Activated naive CD8-positive, alpha-beta T cell treated with anti-CD3 and anti-CD28 coated beads, Interleukin-2, amount 10 ng/mL, durations not matched to agents 7 days and 5 days (primary cell): ENCODE measurements at regions not wholly inside any gene's neighbourhood (a gene's known extent, or its start where the extent isn't known, plus 50 kb on each side); places are given as distances from the start of the nearest gene placed in this dataset.
"Not testable (repeated sequence)": the region's sequence is repeated elsewhere in the genome, so short reads cannot be mapped to it uniquely, and the experiment has no call there.

Experiments
- ATAC-seq: fragments of 150-1000 bp; cut with Tn5 transposase; one replicate; pipeline ENCODE4 v1.10.0; 2021; ENCODE audit warnings: low read depth, moderate library complexity
- POLR2A ChIA-PET: fragments of 350-600 bp; sonication (Branson Sonifier 250); formaldehyde crosslinking; loops from one replicate; lab custom pipeline; 2021; ENCODE audit warnings: antibody characterized with exemption; lab: Charles Lee
- DNase-seq: peaks from one replicate; pipeline ENCODE4 v3.0.0; 2021
- H3K27ac Mint-ChIP-seq: one replicate; pipeline ENCODE4 v1.8.0; 2022; ENCODE audit warnings: mild to moderate bottlenecking, mixed read lengths
- H3K27me3 Mint-ChIP-seq: one replicate; pipeline ENCODE4 v1.8.0; 2022; ENCODE audit warnings: mild to moderate bottlenecking, moderate library complexity, mixed read lengths
- H3K36me3 Mint-ChIP-seq: one replicate; pipeline ENCODE4 v1.8.0; 2021; ENCODE audit warnings: mild to moderate bottlenecking, mixed read lengths
- H3K4me1 Mint-ChIP-seq: one replicate; pipeline ENCODE4 v1.8.0; 2021; ENCODE audit warnings: mixed read lengths
- H3K4me3 Mint-ChIP-seq: one replicate; pipeline ENCODE4 v1.8.0; 2022; ENCODE audit warnings: mild to moderate bottlenecking, moderate library complexity, mixed read lengths
- H3K9me3 Mint-ChIP-seq: one replicate; pipeline ENCODE4 v1.8.0; 2021; ENCODE audit warnings: mixed read lengths

DNA sequence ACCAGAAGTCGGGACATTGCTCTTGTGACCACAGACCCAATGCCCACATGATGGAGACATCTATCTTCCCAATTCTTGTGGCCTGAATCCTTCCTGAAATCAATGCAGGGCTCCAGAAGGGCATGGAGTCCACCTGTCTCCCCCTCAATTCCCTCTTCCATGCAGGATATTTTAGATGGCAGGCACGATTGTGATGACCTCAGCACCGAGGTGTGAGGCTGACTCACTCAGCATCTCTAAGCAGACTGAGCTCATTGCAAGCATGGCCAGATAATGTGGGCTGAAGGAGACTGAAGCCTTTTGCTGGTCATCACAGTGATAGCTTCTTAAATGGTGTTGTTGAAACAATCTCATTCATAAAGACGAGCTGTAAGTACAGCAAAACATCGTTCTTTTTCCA lies 374.9 kb upstream of the PODXL start:
- POLR2A ChIA-PET: no interaction called here
- Mint-ChIP-seq H3K4me3 (no peak overlapping the region), H3K4me1 (no peaks in the 10 kb centered on the region), H3K9me3 (no peaks in the 10 kb centered on the region), H3K36me3 (no peaks in the 10 kb centered on the region), H3K27me3 (peaks cover 1% of the 10 kb centered on the region), H3K27ac (no peak overlapping the region)
- DNase-seq (no peak), ATAC-seq (no peak)

DNA sequence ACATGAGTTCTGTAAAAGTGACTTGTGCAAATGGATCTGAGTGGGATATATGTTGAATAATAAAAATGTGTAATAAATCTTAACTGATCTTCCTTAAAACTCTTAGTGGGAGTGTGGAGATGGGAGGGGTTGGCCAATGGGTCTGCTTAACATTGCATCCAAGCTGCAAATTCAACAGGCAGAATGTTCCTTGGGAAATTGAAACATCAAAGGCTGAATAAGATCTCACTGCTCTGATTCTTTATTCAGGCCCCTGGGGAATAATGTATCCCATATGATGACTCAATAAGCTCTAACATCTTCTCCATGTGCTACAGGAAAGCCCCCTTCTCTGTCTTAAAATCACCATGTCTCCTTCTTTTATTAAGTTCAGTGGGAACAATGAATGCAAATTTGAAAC lies 373.2 kb upstream of the PODXL start:
- no peak for ATAC-seq
- H3K27ac Mint-ChIP-seq: no peak overlapping the region
- POLR2A ChIA-PET: no interaction called here

DNA sequence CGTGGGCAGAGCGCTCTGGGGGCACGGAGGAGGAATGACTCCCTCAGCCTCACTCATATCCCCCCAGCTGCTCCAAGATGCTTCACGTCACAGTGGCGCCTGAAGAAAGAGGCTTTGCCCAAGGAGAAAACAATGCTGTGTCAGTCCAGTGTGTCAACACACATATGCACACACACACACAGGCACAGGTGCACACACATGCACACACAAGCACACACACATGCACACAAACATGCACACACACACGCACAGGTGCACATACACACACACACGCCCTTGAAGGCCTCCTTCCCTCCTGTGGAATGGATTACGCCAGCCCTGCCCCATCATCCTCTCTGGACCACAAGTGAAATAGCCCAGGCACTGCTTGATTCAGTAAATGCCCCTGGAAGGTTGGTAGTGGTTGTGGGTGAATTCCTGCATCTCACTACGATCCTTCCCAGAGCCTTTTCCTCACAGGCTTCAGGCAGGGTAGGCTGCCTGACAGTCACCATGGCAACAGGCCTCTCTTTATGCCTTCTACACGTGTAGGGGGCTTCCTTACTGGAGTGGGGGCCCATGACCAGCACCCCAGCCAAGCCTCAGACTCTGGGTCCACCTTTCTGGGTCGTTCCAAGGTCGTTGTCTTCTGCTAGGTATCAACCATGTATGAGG lies 371.5 kb upstream of the PODXL start:
- no peak for DNase-seq
- H3K36me3 Mint-ChIP-seq: no peaks in the 10 kb centered on the region
- H3K27ac Mint-ChIP-seq: no peak overlapping the region
- no peaks in the 10 kb centered on the region for H3K9me3 Mint-ChIP-seq
- H3K4me3 Mint-ChIP-seq: no peak overlapping the region
- H3K27me3 Mint-ChIP-seq: peaks cover 1% of the 10 kb centered on the region
- POLR2A ChIA-PET: no interaction called here
- ATAC-seq: no peak
- H3K4me1 Mint-ChIP-seq: no peaks in the 10 kb centered on the region

More for the DNA sequence above, 373.2 kb upstream of the PODXL start:
- Mint-ChIP-seq H3K36me3 (no peaks in the 10 kb centered on the region), H3K27me3 (peaks cover 1% of the 10 kb centered on the region), H3K4me1 (no peaks in the 10 kb centered on the region), H3K4me3 (no peak overlapping the region), H3K9me3 (no peaks in the 10 kb centered on the region)
- DNase-seq: no peak

DNA sequence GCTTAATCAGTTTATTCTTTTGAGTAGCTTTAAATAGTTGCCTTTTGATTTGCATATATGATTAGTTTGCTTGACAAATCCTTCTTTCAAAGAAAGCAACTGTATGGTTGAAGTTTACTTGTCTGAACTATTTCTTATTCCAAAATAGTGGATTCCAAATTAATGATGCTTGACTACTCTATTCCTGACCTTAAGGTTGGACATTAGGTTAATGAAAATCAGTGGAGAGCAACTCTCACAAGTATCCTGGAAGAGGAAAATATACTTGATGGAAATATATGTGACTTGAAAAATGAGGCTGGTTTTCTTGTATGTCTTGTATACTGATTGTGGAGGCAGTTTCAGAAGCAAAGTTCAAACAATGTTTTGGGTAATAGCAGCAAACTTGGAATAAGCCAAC lies 369.2 kb upstream of the PODXL start:
- Mint-ChIP-seq H3K27me3 (peaks cover 6% of the 10 kb centered on the region), H3K27ac (no peak overlapping the region), H3K4me3 (no peak overlapping the region), H3K9me3 (no peaks in the 10 kb centered on the region), H3K4me1 (no peaks in the 10 kb centered on the region), H3K36me3 (no peaks in the 10 kb centered on the region)
- POLR2A ChIA-PET: no interaction called here
- no peak for DNase-seq
- no peak for ATAC-seq

DNA sequence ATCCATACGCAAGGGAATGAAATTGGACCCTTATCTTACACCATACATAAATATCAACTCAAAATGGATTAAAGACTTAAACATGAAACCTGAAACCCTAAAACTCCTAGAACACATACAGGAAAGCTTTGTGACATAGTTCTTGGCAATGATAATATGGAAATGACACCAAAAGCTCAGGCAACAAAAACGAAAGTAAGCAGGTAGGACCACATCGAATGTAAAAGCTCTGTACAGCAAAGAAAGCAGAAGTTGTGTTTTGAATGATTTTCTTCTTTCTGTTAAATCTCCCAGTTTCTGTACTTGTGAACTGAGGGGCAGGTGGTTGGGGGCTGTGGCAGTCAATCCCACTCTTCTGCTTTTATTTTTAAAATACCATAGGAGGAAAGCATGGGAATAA lies 368.4 kb upstream of the PODXL start:
- Mint-ChIP-seq H3K27ac (no peak overlapping the region), H3K27me3 (peaks cover 8% of the 10 kb centered on the region), H3K9me3 (no peaks in the 10 kb centered on the region), H3K4me3 (no peak overlapping the region), H3K4me1 (no peaks in the 10 kb centered on the region), H3K36me3 (no peaks in the 10 kb centered on the region)
- POLR2A ChIA-PET: no interaction called here
- ATAC-seq: no peak
- DNase-seq: no peak

DNA sequence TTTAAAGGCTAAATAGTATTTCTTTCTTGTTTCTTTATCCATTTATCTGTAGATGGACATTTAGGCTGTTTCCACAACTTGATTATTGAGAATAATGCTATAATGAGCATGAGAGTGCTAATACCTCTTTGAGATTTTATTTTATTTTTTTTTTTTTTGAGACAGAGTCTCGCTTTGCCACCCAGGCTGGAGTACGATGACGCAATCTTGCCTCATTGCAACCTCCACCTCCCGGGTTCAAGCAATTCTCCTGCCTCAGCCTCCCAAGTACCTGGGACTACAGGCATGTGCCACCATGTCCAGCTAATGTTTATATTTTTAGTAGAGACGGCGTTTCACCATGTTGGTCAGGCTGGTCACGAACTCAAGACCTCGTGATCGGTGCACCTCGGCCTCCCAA lies 366.5 kb upstream of the PODXL start:
- not testable (repeated sequence) for H3K27me3 Mint-ChIP-seq, ATAC-seq

DNA sequence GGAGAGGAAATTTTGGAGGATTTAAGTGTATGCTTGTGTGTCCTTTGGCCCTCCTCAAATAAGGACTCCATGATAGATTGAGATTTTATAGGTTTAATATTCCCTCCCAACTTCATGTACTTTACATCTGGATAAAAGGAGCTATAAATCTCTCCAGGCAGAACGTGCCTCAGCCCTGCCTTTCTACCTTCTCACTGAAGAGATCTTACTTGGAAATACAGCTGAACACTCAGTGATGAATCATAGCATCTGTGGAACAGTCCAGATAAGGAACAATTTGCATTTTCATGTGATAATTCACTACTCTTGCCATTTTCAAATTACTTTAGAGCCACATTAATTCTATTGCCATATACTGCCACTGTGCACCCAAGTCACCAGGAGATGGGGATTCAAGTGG lies 364.6 kb upstream of the PODXL start:
- Mint-ChIP-seq H3K4me1 (no peaks in the 10 kb centered on the region), H3K27ac (no peak overlapping the region), H3K27me3 (peaks cover 7% of the 10 kb centered on the region), H3K9me3 (no peaks in the 10 kb centered on the region), H3K36me3 (no peaks in the 10 kb centered on the region), H3K4me3 (no peak overlapping the region)
- no peak for DNase-seq
- ATAC-seq: no peak
- POLR2A ChIA-PET: no interaction called here

More for the DNA sequence above, 366.5 kb upstream of the PODXL start:
- H3K36me3 Mint-ChIP-seq, POLR2A ChIA-PET, H3K9me3 Mint-ChIP-seq, H3K27ac Mint-ChIP-seq, H3K4me3 Mint-ChIP-seq, H3K4me1 Mint-ChIP-seq, DNase-seq: not testable (repeated sequence)

DNA sequence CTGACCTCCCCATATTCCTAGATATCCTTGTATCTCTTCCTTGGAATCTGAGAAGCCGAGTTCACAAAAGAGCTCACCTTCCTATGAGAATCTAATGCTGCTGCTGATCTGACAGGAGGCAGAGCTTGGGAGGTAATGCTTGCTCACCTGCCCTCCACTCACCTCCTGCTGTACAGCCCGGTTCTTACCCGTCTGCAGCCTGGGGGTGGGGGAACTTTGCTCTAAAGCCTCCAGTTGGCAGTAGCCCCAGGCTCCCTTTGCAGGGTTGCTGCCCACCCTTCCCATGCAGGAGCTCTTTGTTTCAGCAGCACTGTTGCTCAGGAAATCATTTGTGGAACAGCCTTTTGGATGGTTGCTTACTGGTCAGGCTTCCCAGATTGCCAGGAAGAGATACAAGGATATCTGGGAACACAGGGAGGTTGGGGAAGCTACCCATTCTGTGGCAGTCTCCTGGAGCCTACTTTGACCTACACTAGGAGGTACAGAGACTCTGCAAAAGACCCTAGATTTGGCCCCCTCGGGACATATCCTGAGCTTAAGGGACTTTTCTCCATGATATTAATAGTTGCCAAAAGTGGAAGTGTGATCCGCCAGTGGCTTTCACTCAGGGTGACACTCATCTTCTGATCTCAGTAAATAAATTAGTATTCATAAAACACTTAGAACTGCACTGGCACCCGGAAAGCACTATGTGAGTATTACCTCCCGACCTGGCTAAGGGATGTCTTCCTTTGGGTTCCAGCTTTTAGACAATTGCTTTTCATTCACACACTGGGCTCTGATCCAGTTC lies 363.7 kb upstream of the PODXL start:
- ATAC-seq (no peak), DNase-seq (no peak)
- H3K4me1 Mint-ChIP-seq: no peaks in the 10 kb centered on the region
- POLR2A ChIA-PET: no interaction called here
- no peaks in the 10 kb centered on the region for H3K9me3 Mint-ChIP-seq
- H3K36me3 Mint-ChIP-seq: no peaks in the 10 kb centered on the region
- H3K27me3 Mint-ChIP-seq: peaks cover 7% of the 10 kb centered on the region
- no peak overlapping the region for H3K27ac Mint-ChIP-seq
- no peak overlapping the region for H3K4me3 Mint-ChIP-seq

DNA sequence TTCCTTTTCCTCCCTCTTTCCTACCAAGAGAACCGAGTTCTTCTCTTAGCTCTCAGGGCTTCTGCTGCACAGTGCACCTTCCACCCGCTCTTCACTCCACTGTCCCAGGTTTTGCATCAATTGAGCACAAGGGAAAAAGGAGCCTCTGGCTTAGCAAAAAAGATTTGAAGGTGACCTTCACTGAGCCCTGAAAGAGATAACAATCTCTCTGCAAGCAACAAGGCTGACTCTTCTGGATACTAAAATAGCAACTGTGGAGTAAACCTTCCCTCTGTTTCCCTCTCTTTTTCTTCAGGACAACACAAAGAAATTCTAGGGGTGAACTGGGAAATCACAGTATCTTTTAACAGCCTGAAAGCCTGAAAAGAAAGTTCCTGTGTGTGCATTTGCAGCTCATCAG lies 354.7 kb upstream of the PODXL start:
- H3K27ac Mint-ChIP-seq: no peak overlapping the region
- no peak for ATAC-seq
- no peaks in the 10 kb centered on the region for H3K36me3 Mint-ChIP-seq
- DNase-seq: no peak
- peaks cover 6% of the 10 kb centered on the region for H3K9me3 Mint-ChIP-seq
- no peaks in the 10 kb centered on the region for H3K4me1 Mint-ChIP-seq
- no peak overlapping the region for H3K4me3 Mint-ChIP-seq
- POLR2A ChIA-PET: interaction anchor here (0.5 kb wide), 1 partner anchor 662 kb away, joined by 6 read pairs; no protein-coding TSS in a partner anchor
- H3K27me3 Mint-ChIP-seq: peaks cover 34% of the 10 kb centered on the region

DNA sequence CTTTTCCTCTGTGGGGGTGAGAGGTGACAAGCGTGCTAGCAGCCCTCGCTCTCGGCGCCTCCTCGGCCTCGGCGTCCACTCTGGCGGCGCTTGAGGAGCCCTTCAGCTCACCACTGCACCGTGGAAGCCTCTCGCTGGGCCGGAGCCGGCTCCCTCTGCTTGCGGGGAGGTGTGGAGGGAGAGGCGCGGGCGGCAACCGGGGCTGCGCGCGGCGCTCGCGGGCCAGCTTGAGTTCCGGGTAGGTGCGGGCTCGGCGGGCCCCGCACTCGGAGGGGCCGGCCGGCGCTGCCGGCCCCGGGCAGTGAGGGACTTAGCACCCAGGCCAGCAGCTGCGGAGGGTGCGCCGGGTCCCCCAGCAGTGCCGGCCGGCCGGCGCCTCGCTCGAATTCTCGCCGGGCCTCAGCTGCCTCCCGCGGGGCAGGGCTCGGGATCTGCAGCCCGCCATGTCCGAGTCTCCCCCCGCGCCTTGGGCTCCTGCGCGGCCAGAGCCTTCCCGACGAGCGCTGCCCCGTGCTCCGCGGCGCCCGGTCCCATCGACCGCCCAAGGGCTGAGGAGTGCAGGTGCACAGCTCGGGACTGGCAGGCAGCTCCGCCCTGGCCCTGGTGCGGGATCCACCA lies 352.8 kb upstream of the PODXL start:
- Mint-ChIP-seq H3K27ac (no peak overlapping the region), H3K36me3 (no peaks in the 10 kb centered on the region), H3K27me3 (peaks cover 36% of the 10 kb centered on the region), H3K4me1 (no peaks in the 10 kb centered on the region), H3K9me3 (peaks cover 6% of the 10 kb centered on the region), H3K4me3 (no peak overlapping the region)
- POLR2A ChIA-PET: no interaction called here
- DNase-seq (no peak), ATAC-seq (no peak)

DNA sequence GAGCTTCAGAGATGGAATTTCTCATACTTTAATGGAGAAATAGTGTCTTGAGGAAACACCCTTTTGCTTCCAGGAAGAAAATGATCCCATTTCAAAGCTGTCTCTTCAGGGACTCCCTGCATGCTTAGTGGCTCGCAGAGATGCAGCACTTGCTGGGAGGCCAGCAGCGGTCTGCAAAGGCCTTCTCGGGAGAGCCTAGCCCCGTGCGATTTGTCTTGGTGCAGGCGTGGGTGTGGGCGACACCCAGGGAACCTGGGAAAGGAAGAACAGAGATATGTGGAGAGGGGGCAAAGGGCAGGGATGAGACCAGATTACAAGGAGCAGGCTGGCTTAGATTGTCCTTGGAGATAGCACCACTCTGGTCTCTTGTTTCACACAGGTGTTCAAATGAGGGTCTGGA lies 352.3 kb upstream of the PODXL start:
- no peak overlapping the region for H3K4me3 Mint-ChIP-seq
- no peak overlapping the region for H3K27ac Mint-ChIP-seq
- no peaks in the 10 kb centered on the region for H3K36me3 Mint-ChIP-seq
- peaks cover 6% of the 10 kb centered on the region for H3K9me3 Mint-ChIP-seq
- H3K4me1 Mint-ChIP-seq: no peaks in the 10 kb centered on the region
- H3K27me3 Mint-ChIP-seq: peaks cover 36% of the 10 kb centered on the region
- POLR2A ChIA-PET: no interaction called here
- DNase-seq (no peak), ATAC-seq (no peak)

DNA sequence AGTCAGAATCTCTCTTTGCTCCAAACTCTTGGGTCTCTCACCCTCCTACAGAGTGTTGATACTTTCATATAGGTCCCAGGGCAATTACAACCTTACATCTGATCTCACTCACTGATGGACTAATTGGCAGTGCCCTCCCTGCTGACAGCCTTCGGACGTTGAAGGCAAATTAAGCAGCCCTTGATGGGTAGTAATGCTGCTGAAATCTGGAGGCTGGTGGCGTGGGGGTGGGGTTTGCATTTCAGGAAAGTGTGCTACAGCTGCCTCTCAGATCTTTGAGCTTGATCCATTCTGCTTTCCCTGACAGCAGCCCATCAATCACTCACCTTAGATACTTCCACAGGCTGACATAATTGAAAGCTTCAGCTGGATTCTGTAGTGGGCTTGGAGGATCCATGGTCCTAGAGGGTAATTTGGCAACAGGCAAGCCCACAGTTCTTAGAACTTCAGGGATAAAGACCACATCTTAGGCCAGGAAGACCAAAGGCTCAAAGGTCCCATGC lies 349.1 kb upstream of the PODXL start:
- no peaks in the 10 kb centered on the region for H3K36me3 Mint-ChIP-seq
- peaks cover 6% of the 10 kb centered on the region for H3K9me3 Mint-ChIP-seq
- POLR2A ChIA-PET: no interaction called here
- ATAC-seq: no peak
- DNase-seq: no peak
- no peak overlapping the region for H3K27ac Mint-ChIP-seq
- no peaks in the 10 kb centered on the region for H3K4me1 Mint-ChIP-seq
- no peak overlapping the region for H3K4me3 Mint-ChIP-seq
- H3K27me3 Mint-ChIP-seq: peaks cover 31% of the 10 kb centered on the region

DNA sequence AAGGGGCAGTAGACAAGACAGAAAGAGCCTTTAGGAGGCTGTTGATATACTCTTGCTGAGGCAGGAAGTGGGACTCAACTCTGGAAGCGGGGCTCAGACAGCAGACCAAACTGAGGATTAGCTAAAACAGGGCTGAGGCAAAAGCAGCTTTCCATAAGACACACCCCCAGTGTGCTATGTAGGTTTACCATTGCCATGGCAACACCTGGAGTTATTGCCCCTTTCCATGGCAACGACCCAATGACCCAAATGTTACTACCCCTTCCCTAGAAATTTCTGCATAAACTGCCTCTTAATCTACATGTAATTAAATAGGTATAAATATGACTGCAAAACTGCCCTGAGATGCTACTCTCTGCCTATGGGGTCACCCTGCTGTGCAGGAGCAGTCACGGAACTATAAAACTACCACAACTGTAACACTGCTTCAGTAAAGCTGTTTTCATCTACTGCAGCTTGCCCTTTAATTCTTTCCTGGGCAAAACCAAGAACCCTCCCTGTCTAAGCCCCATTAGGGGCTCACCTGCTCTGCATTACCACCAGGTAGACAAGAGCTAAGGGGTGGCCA lies 348.4 kb upstream of the PODXL start:
- H3K27me3 Mint-ChIP-seq: peaks cover 25% of the 10 kb centered on the region
- H3K4me1 Mint-ChIP-seq: no peaks in the 10 kb centered on the region
- no peaks in the 10 kb centered on the region for H3K36me3 Mint-ChIP-seq
- H3K27ac Mint-ChIP-seq: no peak overlapping the region
- ATAC-seq: no peak
- H3K4me3 Mint-ChIP-seq: no peak overlapping the region
- POLR2A ChIA-PET: no interaction called here
- H3K9me3 Mint-ChIP-seq: peaks cover 3% of the 10 kb centered on the region
- DNase-seq: no peak
